K562 (cell line): ENCODE measurements at regions not wholly inside any gene's neighbourhood (a gene's known extent, or its start where the extent isn't known, plus 50 kb on each side); places are given as distances from the start of the nearest gene placed in this dataset.

Experiments
- CHAMP1 ChIP-seq: fragments of 450-650 bp; IDR thresholded peaks from 2 replicates; pipeline ENCODE4 v1.6.1; 2016; ENCODE audit warnings: mild to moderate bottlenecking
- TBP ChIP-seq: optimal IDR thresholded peaks from 2 replicates; pipeline ENCODE3; 2011; ENCODE audit warnings: low read depth, low read length, improper control_type of control experiment

GRCh38 chr7:31253532-31253931 is 87.0 kb downstream of the NEUROD6 start:
- no peak for TF ChIP-seq TBP
- no peak for TF ChIP-seq CHAMP1
